NT2/D1 (cell line): ENCODE measurements at regions not wholly inside any gene's neighbourhood (a gene's known extent, or its start where the extent isn't known, plus 50 kb on each side); places are given as distances from the start of the nearest gene placed in this dataset.

Source experiments
- SUZ12 ChIP-seq: IDR thresholded peaks from 2 replicates; pipeline ENCODE4 v1.6.1; 2011; ENCODE audit not compliant: insufficient read length, insufficient read depth; ENCODE audit errors: extremely low read depth
- YY1 ChIP-seq: IDR thresholded peaks from 2 replicates; pipeline ENCODE4 v1.6.1; 2011; ENCODE audit not compliant: insufficient read length, insufficient read depth
- ZNF274 ChIP-seq: IDR thresholded peaks from 2 replicates; pipeline ENCODE4 v1.6.1; 2011; ENCODE audit warnings: mild to moderate bottlenecking, low read depth, low read length

DNA sequence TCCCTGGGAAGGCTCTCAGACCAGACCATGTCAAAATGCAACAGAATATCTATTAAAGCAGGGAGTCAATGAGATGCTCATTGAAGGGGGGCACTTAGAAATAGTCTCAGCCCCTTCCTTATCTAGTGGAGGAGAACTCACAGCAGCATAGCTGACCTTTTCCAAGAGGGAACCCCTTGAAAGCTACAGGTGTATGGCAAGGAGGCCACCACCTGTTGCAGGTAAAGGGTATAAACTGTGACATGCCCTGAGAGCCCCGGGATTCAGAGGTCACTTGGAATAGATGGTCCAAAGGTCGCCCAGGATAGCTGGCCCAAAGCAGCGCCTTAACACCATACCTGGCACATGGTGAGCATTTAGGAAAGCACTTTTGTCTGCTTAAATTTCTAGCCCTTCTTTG is 120.2 kb upstream of the RPL38 start:
- TF ChIP-seq ZNF274: no peak
- TF ChIP-seq SUZ12: no peak
- TF ChIP-seq YY1: no peak
